ENCODE measurements at regions not wholly inside any gene's neighbourhood (a gene's known extent, or its start where the extent isn't known, plus 50 kb on each side); places are given as distances from the start of the nearest gene placed in this dataset.

- H3K4me3 ChIP-seq: no peak overlapping the region
- H3K36me3 ChIP-seq: no peaks in the 10 kb centered on the region
- H3K4me1 ChIP-seq: no peaks in the 10 kb centered on the region
- no peak overlapping the region for H3K27ac ChIP-seq
- WGBS, 5 donors: 69 to 76% (median 73%) methylated on average over 9 to 11 of the region's 11 CpGs
- no peak for TF ChIP-seq POLR2A (IDR thresholded peaks at IDR 0.05)
- TF ChIP-seq, protein P1, sequence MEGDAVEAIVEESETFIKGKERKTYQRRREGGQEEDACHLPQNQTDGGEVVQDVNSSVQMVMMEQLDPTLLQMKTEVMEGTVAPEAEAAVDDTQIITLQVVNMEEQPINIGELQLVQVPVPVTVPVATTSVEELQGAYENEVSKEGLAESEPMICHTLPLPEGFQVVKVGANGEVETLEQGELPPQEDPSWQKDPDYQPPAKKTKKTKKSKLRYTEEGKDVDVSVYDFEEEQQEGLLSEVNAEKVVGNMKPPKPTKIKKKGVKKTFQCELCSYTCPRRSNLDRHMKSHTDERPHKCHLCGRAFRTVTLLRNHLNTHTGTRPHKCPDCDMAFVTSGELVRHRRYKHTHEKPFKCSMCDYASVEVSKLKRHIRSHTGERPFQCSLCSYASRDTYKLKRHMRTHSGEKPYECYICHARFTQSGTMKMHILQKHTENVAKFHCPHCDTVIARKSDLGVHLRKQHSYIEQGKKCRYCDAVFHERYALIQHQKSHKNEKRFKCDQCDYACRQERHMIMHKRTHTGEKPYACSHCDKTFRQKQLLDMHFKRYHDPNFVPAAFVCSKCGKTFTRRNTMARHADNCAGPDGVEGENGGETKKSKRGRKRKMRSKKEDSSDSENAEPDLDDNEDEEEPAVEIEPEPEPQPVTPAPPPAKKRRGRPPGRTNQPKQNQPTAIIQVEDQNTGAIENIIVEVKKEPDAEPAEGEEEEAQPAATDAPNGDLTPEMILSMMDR (IDR thresholded peaks at IDR 0.05 in 8 of 11, conservative IDR thresholded peaks at IDR 0.05 in 3 of 11): no peak
- no peak for TF ChIP-seq POLR2AphosphoS5 (IDR thresholded peaks at IDR 0.05)
- no peak for DNase-seq
- no peaks in the 10 kb centered on the region for H3K27me3 ChIP-seq (replicated peaks in 1 of 7)
- H3K9me3 ChIP-seq: no peaks in the 10 kb centered on the region
- intact Hi-C loops (cut with DNase I; ENCODE audit: low total_unique reads): no loop called here
Observed at GRCh38 chr5:2282034-2282690, 399.4 kb upstream of the IRX4 start.

DNA sequence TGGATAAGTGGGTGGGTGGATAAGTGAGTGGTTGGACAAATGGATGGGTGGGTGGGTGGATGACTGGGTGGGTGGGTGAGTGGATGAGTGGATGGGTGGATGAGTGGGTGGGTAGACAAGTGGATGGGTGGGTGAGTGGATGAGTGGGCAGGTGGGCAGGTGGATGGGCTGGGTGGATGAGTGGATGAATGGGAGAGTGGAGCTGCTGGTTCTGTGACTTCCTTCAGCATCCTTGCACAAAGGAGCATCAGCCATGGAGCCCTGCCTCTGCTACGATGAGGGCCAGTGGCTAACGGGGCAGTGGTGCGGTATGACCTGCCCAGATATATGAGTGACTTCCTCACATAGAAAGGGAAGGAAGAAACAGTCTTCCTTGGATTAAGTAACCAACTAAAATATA, 398.7 kb upstream of the IRX4 start:
- WGBS, 5 donors: 67 to 92% (median 88%) methylated on average over 3 of the region's 3 CpGs
- H3K27me3 ChIP-seq (replicated peaks in 1 of 7): no peaks in the 10 kb centered on the region
- DNase-seq: no peak
- H3K4me1 ChIP-seq: no peaks in the 10 kb centered on the region
- H3K4me3 ChIP-seq: no peak overlapping the region
- H3K9me3 ChIP-seq: no peaks in the 10 kb centered on the region
- H3K27ac ChIP-seq: no peak overlapping the region
- TF ChIP-seq POLR2AphosphoS5 (IDR thresholded peaks at IDR 0.05) (no peak), POLR2A (IDR thresholded peaks at IDR 0.05) (no peak)
- TF ChIP-seq, protein P1 (IDR thresholded peaks at IDR 0.05 in 8 of 11, conservative IDR thresholded peaks at IDR 0.05 in 3 of 11): no peak
- intact Hi-C loops (cut with DNase I; ENCODE audit: low total_unique reads): no loop called here
- H3K36me3 ChIP-seq: no peaks in the 10 kb centered on the region

DNA sequence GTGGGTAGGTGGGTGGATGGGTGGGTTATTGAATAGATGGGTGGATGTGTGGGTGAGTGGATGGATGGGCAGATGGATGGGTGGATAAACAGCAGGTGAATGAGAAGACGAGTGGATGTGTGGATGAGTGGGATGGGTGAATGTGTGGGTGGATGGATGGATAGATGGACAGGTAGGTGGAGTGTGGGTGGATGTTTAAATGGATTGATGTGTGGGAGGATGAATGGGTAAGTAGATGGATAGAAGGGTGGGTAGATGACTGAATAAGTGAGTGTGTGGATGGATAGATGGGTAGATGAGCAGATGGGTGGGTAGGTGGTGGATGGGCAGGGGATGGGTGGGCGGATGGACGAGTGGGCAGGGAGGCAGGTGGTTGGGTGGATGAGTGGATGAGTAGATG, 397.6 kb upstream of the IRX4 start:
- no peak overlapping the region for H3K4me3 ChIP-seq
- H3K4me1 ChIP-seq: no peaks in the 10 kb centered on the region
- H3K9me3 ChIP-seq: no peaks in the 10 kb centered on the region
- TF ChIP-seq POLR2AphosphoS5 (IDR thresholded peaks at IDR 0.05) (no peak), POLR2A (IDR thresholded peaks at IDR 0.05) (no peak)
- TF ChIP-seq, protein P1 (IDR thresholded peaks at IDR 0.05 in 8 of 11, conservative IDR thresholded peaks at IDR 0.05 in 3 of 11): no peak
- no peak for DNase-seq
- intact Hi-C loops (cut with DNase I; ENCODE audit: low total_unique reads): no loop called here
- WGBS, 5 donors: 70 to 80% (median 77%) methylated on average over 3 of the region's 3 CpGs
- no peak overlapping the region for H3K27ac ChIP-seq
- no peaks in the 10 kb centered on the region for H3K27me3 ChIP-seq (replicated peaks in 1 of 7)
- H3K36me3 ChIP-seq: no peaks in the 10 kb centered on the region

DNA sequence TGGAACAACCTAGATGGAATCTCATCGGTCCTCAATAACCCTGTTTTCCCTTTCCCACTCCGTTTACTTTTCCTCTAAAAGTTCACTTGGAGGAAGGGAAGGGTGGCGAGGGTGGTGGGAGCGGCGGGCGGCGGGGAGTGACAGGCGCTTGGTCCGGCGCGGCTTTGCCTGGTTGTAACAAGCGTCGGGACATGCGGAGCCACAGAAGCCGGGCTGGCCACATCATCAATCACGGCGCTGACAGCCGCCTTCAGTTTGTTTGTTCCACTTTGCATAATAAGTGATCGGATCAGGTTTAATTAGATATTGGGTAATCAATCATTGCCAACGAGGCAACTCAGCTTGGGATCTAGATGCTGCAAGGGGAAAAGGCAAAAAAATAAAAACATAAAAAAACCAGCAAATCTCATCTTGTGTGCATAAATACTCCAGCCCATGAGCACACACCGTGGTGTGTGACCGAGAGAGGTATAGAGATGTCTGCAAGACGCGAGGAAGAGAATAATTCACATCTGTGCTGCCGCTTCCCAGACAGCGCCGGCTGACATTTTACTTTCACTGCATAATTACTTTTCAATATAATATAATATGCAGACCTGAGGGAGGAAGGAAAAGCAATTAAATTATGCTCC, 396.2 kb upstream of the IRX4 start:
- Histone ChIP-seq H3K4me1 (no peaks in the 10 kb centered on the region), H3K27ac (no peak overlapping the region), H3K36me3 (no peaks in the 10 kb centered on the region), H3K27me3 (replicated peaks in 1 of 7) (no peaks in the 10 kb centered on the region), H3K9me3 (no peaks in the 10 kb centered on the region), H3K4me3 (no peak overlapping the region)
- 78 to 86% (median 79%) methylated on average over 26 to 27 of the region's 27 CpGs for WGBS, 5 donors
- no peak for TF ChIP-seq POLR2AphosphoS5 (IDR thresholded peaks at IDR 0.05)
- TF ChIP-seq, protein P1 (IDR thresholded peaks at IDR 0.05 in 8 of 11, conservative IDR thresholded peaks at IDR 0.05 in 3 of 11): no peak
- no peak for TF ChIP-seq POLR2A (IDR thresholded peaks at IDR 0.05)
- intact Hi-C loops (cut with DNase I; ENCODE audit: low total_unique reads): no loop called here
- DNase-seq: no peak

Data from spleen (tissue), 11 donors.